Loucy (cell line): ENCODE measurements at regions not wholly inside any gene's neighbourhood (a gene's known extent, or its start where the extent isn't known, plus 50 kb on each side); places are given as distances from the start of the nearest gene placed in this dataset.

Source experiments
- CTCF ChIP-seq: fragments of 200-600 bp; sonication (generic); conservative IDR thresholded peaks from 2 replicates; pipeline ENCODE4 v1.5.1; 2014; ENCODE audit warnings: mild to moderate bottlenecking, antibody characterized with exemption, low read length
- EZH2phosphoT487 ChIP-seq: fragments of 200-600 bp; IDR thresholded peaks from 2 replicates; pipeline ENCODE4 v1.6.1; 2018; ENCODE audit warnings: antibody characterized with exemption, mild to moderate bottlenecking, moderate library complexity, borderline replicate concordance

- TF ChIP-seq CTCF, result no peak
- TF ChIP-seq EZH2phosphoT487, result no peak
Measured at GRCh38 chr6:99165838-99166237, 183.6 kb downstream of the FAXC start.
